Common myeloid progenitor, CD34-positive (primary cell): ENCODE measurements at regions not wholly inside any gene's neighbourhood (a gene's known extent, or its start where the extent isn't known, plus 50 kb on each side); places are given as distances from the start of the nearest gene placed in this dataset.

Experiments
- CTCF ChIA-PET: fragments of 350-600 bp; sonication (Branson Sonifier 250); formaldehyde crosslinking; loops from one replicate; lab custom pipeline; 2021; ENCODE audit warnings: antibody characterized with exemption; lab: Charles Lee
- POLR2A ChIA-PET: fragments of 350-600 bp; sonication (Branson Sonifier 250); formaldehyde crosslinking; loops from one replicate; lab custom pipeline; 2021; ENCODE audit warnings: antibody characterized with exemption; lab: Charles Lee
- DNase-seq, 3 donors: peaks; one replicate each; pipeline versions ENCODE4 v3.0.0 to v3.0.0-alpha.2; 2013
- H3K27ac ChIP-seq, 2 experiments: 1 replicate in 1 of 2; 2 replicates in 1 of 2; pipeline ENCODE4 v1.7.0; 2013; ENCODE audit warnings: inconsistent platforms in 2 of 2, low read length in 2 of 2, mild to moderate bottlenecking in 2 of 2, low read depth in 1 of 2, moderate library complexity in 1 of 2; ENCODE audit not compliant: severe bottlenecking in 2 of 2, insufficient read depth in 1 of 2, poor library complexity in 1 of 2
- H3K27me3 ChIP-seq, 5 experiments: replicated peaks in 2 of 5; 1 replicate in 3 of 5; 2 replicates in 2 of 5; pipeline versions ENCODE4 v1.6.1 to v1.7.0; 2013; ENCODE audit warnings: low read length in 4 of 5, mild to moderate bottlenecking in 2 of 5, moderate library complexity in 2 of 5, inconsistent platforms in 1 of 5; ENCODE audit not compliant: insufficient read depth in 5 of 5, control insufficient read depth in 4 of 5
- H3K36me3 ChIP-seq, 4 experiments: 1 replicate in 2 of 4; 2 replicates in 2 of 4; pipeline versions ENCODE4 v1.6.1 to v1.7.0; 2013; ENCODE audit warnings: low read length in 3 of 4, control low read depth in 1 of 4, mild to moderate bottlenecking in 1 of 4; ENCODE audit not compliant: control insufficient read depth in 4 of 4, insufficient read depth in 4 of 4
- H3K4me1 ChIP-seq, 4 experiments: 1 replicate in 3 of 4; 2 replicates in 1 of 4; pipeline versions ENCODE4 v1.6.1 to v1.7.1; 2013; ENCODE audit warnings: low read length in 3 of 4, mild to moderate bottlenecking in 3 of 4, control low read depth in 1 of 4, inconsistent platforms in 1 of 4, moderate library complexity in 1 of 4; ENCODE audit not compliant: control insufficient read depth in 4 of 4, insufficient read depth in 4 of 4; ENCODE audit errors: control extremely low read depth in 1 of 4
- H3K4me3 ChIP-seq, 7 experiments: 1 replicate in 4 of 7; 2 replicates in 3 of 7; pipeline versions ENCODE4 v1.5.1 to v1.7.0; 2013; ENCODE audit warnings: mild to moderate bottlenecking in 7 of 7, low read length in 6 of 7, moderate library complexity in 6 of 7, inconsistent platforms in 2 of 7, low read depth in 2 of 7, control low read depth in 1 of 7; ENCODE audit not compliant: insufficient read depth in 4 of 7, control insufficient read depth in 1 of 7; ENCODE audit errors: extremely low read depth in 1 of 7
- H3K9me3 ChIP-seq, 5 experiments: 1 replicate in 4 of 5; 2 replicates in 1 of 5; pipeline versions ENCODE4 v1.6.1 to v1.7.1; 2013; ENCODE audit warnings: low read length in 4 of 5, mild to moderate bottlenecking in 2 of 5, inconsistent platforms in 1 of 5, low read depth in 1 of 5, moderate library complexity in 1 of 5; ENCODE audit not compliant: control insufficient read depth in 4 of 5, insufficient read depth in 2 of 5; ENCODE audit errors: control extremely low read depth in 1 of 5
- WGBS: methylation state at CpG from one replicate; pipeline ENCODE4 v1.1.5; 2013; ENCODE audit not compliant: insufficient coverage; 5-methylcytosine and 5-hydroxymethylcytosine counted together

GRCh38 chr6:164665328-164665727, 644.1 kb downstream of the C6orf118 start:
- Histone ChIP-seq H3K27me3 (no peaks in the 10 kb centered on the region), H3K36me3 (no peaks in the 10 kb centered on the region), H3K4me3 (no peak overlapping the region), H3K27ac (no peak overlapping the region), H3K9me3 (no peaks in the 10 kb centered on the region), H3K4me1 (no peaks in the 10 kb centered on the region)
- ChIA-PET CTCF (no interaction called here), POLR2A (no interaction called here)
- DNase-seq, result no peak
- WGBS, result 95% methylated on average over 5 of the region's 6 CpGs

GRCh38 chr6:164663634-164664033, 645.8 kb downstream of the C6orf118 start:
- Histone ChIP-seq H3K4me1 (no peaks in the 10 kb centered on the region), H3K36me3 (no peaks in the 10 kb centered on the region), H3K4me3 (no peak overlapping the region), H3K27ac (no peak overlapping the region), H3K27me3 (no peaks in the 10 kb centered on the region), H3K9me3 (no peaks in the 10 kb centered on the region)
- POLR2A ChIA-PET, result no interaction called here
- CTCF ChIA-PET, result no interaction called here
- no peak for DNase-seq
- WGBS, result 83% methylated on average over 4 of the region's 5 CpGs

GRCh38 chr6:164661716-164662115, 647.7 kb downstream of the C6orf118 start:
- no peak overlapping the region for H3K27ac ChIP-seq
- no peak for DNase-seq
- POLR2A ChIA-PET, result no interaction called here

GRCh38 chr6:164660781-164661180, 648.6 kb downstream of the C6orf118 start:
- CTCF ChIA-PET, result no interaction called here
- no peaks in the 10 kb centered on the region for H3K9me3 ChIP-seq
- H3K4me3 ChIP-seq, result no peak overlapping the region
- no CpG with 5 or more reads among the region's 1 CpG for WGBS
- H3K27me3 ChIP-seq, result no peaks in the 10 kb centered on the region
- no peaks in the 10 kb centered on the region for H3K36me3 ChIP-seq
- H3K4me1 ChIP-seq, result no peaks in the 10 kb centered on the region
- DNase-seq, result no peak
- H3K27ac ChIP-seq, result no peak overlapping the region
- POLR2A ChIA-PET, result no interaction called here

More at GRCh38 chr6:164661716-164662115, 647.7 kb downstream of the C6orf118 start:
- no peaks in the 10 kb centered on the region for H3K27me3 ChIP-seq
- no peaks in the 10 kb centered on the region for H3K36me3 ChIP-seq
- no peak overlapping the region for H3K4me3 ChIP-seq
- WGBS, result no CpG with 5 or more reads among the region's 3 CpGs
- CTCF ChIA-PET, result no interaction called here
- H3K9me3 ChIP-seq, result no peaks in the 10 kb centered on the region
- H3K4me1 ChIP-seq, result no peaks in the 10 kb centered on the region

GRCh38 chr6:164640956-164641355, 668.4 kb downstream of the C6orf118 start:
- DNase-seq, result no peak
- no peaks in the 10 kb centered on the region for H3K4me1 ChIP-seq
- no peaks in the 10 kb centered on the region for H3K9me3 ChIP-seq
- ChIA-PET CTCF (no interaction called here), POLR2A (no interaction called here)
- H3K27me3 ChIP-seq, result no peaks in the 10 kb centered on the region
- no peak overlapping the region for H3K4me3 ChIP-seq
- no peak overlapping the region for H3K27ac ChIP-seq
- 93% methylated on average over 3 of the region's 4 CpGs for WGBS
- no peaks in the 10 kb centered on the region for H3K36me3 ChIP-seq

- no peaks in the 10 kb centered on the region for H3K27me3 ChIP-seq
- ChIA-PET POLR2A (no interaction called here), CTCF (no interaction called here)
- H3K4me1 ChIP-seq, result no peaks in the 10 kb centered on the region
- peak in 2 of 3 donors; percentile 9 to 24 for DNase-seq
- H3K36me3 ChIP-seq, result no peaks in the 10 kb centered on the region
- no peak overlapping the region for H3K27ac ChIP-seq
- 100% methylated on average over 2 of the region's 2 CpGs for WGBS
- no peak overlapping the region for H3K4me3 ChIP-seq
- H3K9me3 ChIP-seq, result no peaks in the 10 kb centered on the region
These were observed 681.0 kb downstream of the C6orf118 start for GRCh38 chr6:164628302-164628931.

GRCh38 chr6:164616917-164617524, 692.4 kb downstream of the C6orf118 start:
- no peak for DNase-seq
- ChIA-PET POLR2A (no interaction called here), CTCF (no interaction called here)
- Histone ChIP-seq H3K36me3 (no peaks in the 10 kb centered on the region), H3K27ac (no peak overlapping the region), H3K4me3 (no peak overlapping the region), H3K27me3 (no peaks in the 10 kb centered on the region), H3K9me3 (no peaks in the 10 kb centered on the region), H3K4me1 (no peaks in the 10 kb centered on the region)
- WGBS, result no CpG with 5 or more reads among the region's 2 CpGs
